Mesodermal cell (in vitro differentiated cells): ENCODE measurements at regions not wholly inside any gene's neighbourhood (a gene's known extent, or its start where the extent isn't known, plus 50 kb on each side); places are given as distances from the start of the nearest gene placed in this dataset.

Source experiments
- H3K27ac ChIP-seq: 2 replicates; pipeline ENCODE4 v1.7.0; 2013; ENCODE audit warnings: mild to moderate bottlenecking, low read depth, low read length, moderate library complexity; ENCODE audit not compliant: severe bottlenecking
- H3K36me3 ChIP-seq: 2 replicates; pipeline ENCODE4 v1.7.1; 2013; ENCODE audit warnings: mild to moderate bottlenecking, low read length, moderate library complexity; ENCODE audit not compliant: control insufficient read depth, insufficient read depth
- H3K4me1 ChIP-seq: one replicate; pipeline ENCODE4 v1.7.1; 2013; ENCODE audit warnings: mild to moderate bottlenecking, low read length; ENCODE audit not compliant: insufficient read depth, control insufficient read depth, poor library complexity, severe bottlenecking
- H3K4me3 ChIP-seq: 2 replicates; pipeline ENCODE4 v1.7.0; 2013; ENCODE audit warnings: low read length, control low read depth, mild to moderate bottlenecking; ENCODE audit not compliant: insufficient read depth, poor library complexity, severe bottlenecking; ENCODE audit errors: extremely low read depth
- H3K9me3 ChIP-seq: 2 replicates; pipeline ENCODE4 v1.7.1; 2013; ENCODE audit warnings: mild to moderate bottlenecking, low read length, moderate library complexity; ENCODE audit not compliant: control insufficient read depth
- whole genome bisulfite sequencing, 2 experiments: methylation state at CpG; one replicate each; pipeline ENCODE4 v1.1.5; 2013; ENCODE audit warnings: missing lambda C conversion rate in 2 of 2; ENCODE audit not compliant: insufficient coverage in 2 of 2; 5-methylcytosine and 5-hydroxymethylcytosine counted together

DNA sequence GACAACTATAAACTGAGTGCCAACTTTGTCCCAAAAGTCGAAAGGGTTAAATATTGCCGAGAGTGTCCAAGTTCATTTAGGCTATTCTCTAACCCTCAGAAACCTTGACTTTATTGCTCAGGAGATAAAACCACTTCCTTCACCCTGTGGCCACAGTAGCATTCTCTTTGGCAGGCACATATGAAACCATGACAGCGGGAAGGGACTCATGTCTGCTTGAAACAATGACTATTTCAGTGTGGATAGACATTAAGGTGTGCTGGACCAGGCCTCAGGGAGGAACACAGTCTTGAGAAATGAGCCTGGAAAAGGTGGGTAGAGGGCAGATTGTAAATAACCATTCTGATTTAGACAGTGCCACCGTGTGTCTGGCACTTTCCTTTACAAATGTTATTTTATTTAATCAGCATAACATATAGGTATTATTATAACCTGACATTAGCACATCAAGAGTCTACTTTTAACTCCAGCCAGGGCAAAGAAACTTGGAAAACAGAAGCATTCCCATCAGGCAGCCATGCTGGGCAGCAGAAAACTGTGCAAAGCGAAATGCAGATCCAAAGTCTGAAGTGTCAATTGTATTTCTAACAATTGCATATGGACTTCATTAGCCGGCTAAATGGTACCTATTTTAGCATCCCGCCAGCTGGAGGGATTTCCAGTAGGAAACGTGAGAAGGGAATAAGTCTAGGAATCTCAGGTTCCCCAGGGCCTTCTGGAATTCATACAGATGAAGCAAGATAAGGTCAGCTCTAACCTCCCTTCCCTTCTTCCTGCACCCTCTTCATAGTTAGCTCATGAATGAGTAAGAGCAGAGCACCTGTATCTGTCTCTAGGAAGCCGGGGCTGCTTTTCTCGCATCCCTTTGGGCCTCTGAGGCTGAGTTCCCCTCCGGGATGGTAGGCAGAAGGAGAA is 212.8 kb upstream of the ELAC2 start:
- WGBS, 2 experiments = 87 to 93% methylated on average over 6 to 8 of the region's 11 CpGs
- no peaks in the 10 kb centered on the region for H3K4me1 ChIP-seq
- H3K9me3 ChIP-seq = no peaks in the 10 kb centered on the region
- no peaks in the 10 kb centered on the region for H3K36me3 ChIP-seq
- H3K27ac ChIP-seq = no peak overlapping the region
- H3K4me3 ChIP-seq = no peak overlapping the region

DNA sequence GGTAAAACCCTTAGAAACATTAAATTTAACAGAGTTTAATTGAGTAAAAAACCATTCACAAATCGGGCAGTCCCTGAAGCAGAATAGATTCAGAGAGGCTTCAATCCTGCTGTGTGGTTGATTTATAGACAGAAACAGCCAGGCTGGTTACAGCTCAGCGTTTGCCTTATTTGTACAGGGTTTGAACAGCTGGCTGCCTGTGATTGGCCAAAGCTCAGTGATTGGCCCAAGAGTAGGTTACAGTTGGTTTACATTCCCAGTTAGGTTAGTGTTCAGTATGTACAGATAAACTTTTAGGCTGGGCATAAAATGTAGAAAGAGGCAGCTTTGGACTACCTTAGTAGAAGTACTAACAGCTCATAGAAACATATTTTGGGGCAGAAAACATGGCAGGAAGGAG is 210.4 kb upstream of the ELAC2 start:
- Histone ChIP-seq H3K27ac (no peak overlapping the region), H3K4me1 (no peaks in the 10 kb centered on the region), H3K4me3 (no peak overlapping the region), H3K36me3 (no peaks in the 10 kb centered on the region), H3K9me3 (no peaks in the 10 kb centered on the region)
- WGBS, 2 experiments = 86 to 89% methylated on average over 2 of the region's 2 CpGs

DNA sequence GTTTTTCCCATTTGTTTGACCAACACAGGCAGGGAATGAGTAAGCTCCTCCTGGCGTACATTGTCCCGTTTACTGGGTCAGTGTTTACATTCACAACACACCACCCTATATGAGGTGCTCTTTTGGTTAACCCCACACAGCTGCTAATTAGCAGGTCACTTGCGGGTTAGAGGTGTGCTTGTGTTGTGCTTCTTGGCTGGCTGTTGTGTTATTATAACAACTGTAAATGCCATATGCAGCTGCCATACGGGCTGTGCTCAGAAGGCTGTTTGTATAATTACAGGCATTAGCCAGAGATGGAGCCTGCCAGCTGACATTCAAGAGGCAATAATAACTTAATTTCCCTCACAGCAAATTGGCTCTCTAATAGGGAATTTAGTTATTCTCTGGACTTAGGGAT is 205.1 kb upstream of the ELAC2 start:
- Histone ChIP-seq H3K4me3 (no peak overlapping the region), H3K4me1 (no peaks in the 10 kb centered on the region), H3K9me3 (no peaks in the 10 kb centered on the region), H3K27ac (no peak overlapping the region), H3K36me3 (no peaks in the 10 kb centered on the region)
- WGBS, 2 experiments = no CpG with 5 or more reads among the region's 4 CpGs

DNA sequence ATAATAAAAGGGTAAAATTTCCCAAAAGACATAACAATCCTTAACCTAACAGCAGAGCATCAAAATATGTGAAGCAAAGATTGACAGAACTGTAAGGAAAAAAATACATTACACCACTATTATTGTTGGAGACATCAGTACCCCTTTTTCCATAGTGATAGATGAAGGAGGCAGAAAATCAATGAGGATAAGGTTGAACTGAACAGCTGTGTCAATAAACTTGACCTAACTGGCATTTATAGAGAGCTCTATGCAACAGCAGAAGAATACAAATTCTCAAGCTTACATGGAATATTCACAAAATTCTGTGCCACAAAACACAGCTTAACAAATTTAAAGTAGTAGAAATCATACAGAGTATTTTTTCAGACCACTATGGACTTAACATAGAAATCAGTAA is 195.0 kb upstream of the ELAC2 start:
- no peak overlapping the region for H3K4me3 ChIP-seq
- no peaks in the 10 kb centered on the region for H3K4me1 ChIP-seq
- no peaks in the 10 kb centered on the region for H3K36me3 ChIP-seq
- H3K27ac ChIP-seq = no peak overlapping the region
- no peaks in the 10 kb centered on the region for H3K9me3 ChIP-seq

DNA sequence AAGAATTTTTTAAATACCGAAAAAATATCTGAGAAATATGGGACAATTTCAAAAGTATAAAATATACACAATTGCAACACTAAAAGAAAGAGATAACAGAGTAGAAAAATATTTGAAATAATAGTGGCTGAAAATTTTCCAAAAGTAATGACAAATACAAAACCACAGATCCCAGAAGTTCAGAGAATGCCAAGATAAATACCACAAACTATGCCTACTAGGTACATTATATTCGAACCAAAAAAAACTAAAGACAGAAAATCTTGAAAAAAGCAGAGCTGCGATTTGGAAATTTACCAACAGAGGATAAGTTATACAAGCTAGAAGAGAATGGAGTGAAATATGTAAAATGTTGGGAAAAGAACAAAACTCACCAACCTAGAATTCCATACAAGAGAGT is 191.3 kb upstream of the ELAC2 start:
- Histone ChIP-seq H3K36me3 (no peaks in the 10 kb centered on the region), H3K4me3 (no peak overlapping the region), H3K4me1 (peaks cover 11% of the 10 kb centered on the region), H3K9me3 (no peaks in the 10 kb centered on the region), H3K27ac (no peak overlapping the region)
- WGBS, 2 experiments = no CpG with 5 or more reads among the region's 3 CpGs

DNA sequence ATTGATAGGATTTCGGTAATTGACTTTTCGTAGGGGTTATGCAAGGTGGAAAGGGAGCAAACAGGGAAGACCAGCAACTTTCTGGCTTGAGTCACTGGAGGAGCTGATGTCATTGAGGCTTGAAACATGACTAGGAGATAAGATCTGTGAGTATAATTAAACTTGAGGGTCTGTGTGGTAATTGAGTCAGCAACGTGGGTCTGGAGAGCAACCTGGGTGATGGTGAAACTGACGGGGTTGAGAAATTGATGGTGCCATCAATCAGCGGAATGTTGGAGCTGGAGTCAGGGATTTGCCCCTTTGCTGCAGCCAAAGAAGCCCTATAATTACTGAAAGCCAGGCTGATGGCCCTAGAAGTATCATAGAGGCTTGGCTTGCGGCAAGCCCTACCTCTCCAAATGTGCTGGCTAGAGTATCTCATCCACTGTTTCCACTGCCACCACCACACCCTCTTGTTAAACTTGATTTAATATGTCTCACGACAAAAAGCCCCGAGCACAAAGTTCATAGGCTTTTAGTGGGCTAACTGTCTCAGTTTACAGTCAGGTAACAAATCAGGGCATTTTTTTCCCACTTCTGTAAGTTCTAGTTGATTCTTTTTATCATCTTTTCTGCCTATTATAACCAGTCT is 186.9 kb upstream of the ELAC2 start:
- peak overlapping the region; percentile 34 for H3K27ac ChIP-seq
- 79 to 82% methylated on average over 6 of the region's 8 CpGs for WGBS, 2 experiments

DNA sequence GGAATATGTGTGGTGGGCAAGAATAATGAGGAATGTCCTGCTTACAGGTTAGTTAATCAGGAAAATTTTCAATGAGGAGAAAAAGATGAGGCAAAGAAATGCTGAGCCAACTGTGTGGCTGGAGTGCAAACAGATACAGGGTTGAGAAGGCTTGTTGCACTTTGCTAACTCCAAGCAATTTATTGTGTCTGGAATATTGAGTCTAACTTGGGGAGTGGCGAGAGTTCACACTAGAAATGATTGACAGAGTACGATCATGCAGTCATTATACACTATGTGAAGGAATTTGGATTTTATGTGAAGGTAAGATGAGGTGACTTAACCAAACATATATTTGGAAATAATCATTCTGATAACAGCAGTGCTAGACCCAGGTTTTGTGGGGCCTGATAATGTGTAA is 185.0 kb upstream of the ELAC2 start:
- 100% methylated on average over 1 of the region's 2 CpGs; no CpG with 5 or more reads in 1 of the 2 experiments for WGBS, 2 experiments
- Histone ChIP-seq H3K27ac (no peak overlapping the region), H3K36me3 (no peaks in the 10 kb centered on the region), H3K9me3 (no peaks in the 10 kb centered on the region), H3K4me1 (peaks cover 18% of the 10 kb centered on the region), H3K4me3 (no peak overlapping the region)

More for the DNA sequence above, 186.9 kb upstream of the ELAC2 start:
- H3K9me3 ChIP-seq = no peaks in the 10 kb centered on the region
- no peak overlapping the region for H3K4me3 ChIP-seq
- peaks cover 13% of the 10 kb centered on the region for H3K4me1 ChIP-seq
- H3K36me3 ChIP-seq = no peaks in the 10 kb centered on the region

DNA sequence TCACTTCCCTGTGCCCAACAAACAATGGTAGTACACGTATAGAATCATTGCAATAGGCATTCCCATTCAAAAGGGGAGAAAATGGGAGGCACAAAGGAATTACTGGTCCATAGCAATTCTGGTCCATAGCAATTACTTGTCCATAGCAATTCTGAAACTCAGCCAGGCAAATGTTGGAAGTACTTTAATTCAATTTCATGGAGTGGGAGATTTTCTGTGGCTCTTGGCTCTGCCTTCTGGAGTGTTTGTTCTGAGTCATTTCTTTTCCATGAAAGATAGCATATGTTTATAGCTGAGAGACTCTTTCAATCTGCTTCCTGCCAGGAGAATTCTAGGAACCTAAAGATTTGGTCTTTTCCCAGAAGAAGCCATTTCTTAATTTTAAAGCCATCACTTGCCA is 182.8 kb upstream of the ELAC2 start:
- 100% methylated on average over 1 of the region's 1 CpG; no CpG with 5 or more reads in 1 of the 2 experiments for WGBS, 2 experiments
- Histone ChIP-seq H3K27ac (no peak overlapping the region), H3K36me3 (no peaks in the 10 kb centered on the region), H3K4me1 (peaks cover 14% of the 10 kb centered on the region), H3K4me3 (no peak overlapping the region), H3K9me3 (no peaks in the 10 kb centered on the region)

DNA sequence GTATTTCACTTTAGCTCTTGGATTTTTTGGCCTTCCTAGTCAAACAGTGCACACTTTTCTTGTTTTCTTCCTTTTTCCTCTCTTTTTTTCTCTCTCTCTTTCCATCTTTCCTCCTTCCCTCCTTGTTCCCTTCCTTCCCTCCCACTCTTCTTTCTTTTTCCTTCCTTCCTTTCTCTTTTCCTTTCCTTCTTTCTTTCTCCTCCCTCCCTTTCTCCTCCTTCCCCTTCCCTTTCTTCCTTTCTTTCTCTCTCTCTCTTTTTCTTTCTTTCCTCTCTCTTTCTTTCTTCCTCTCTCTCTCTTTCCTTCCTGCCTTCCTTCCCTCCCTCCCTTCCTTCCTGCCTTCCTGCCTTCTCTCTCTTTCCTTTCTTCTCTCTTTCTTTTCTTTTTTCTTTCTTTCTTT is 181.6 kb upstream of the ELAC2 start:
- H3K27ac ChIP-seq = no peak overlapping the region
- peaks cover 10% of the 10 kb centered on the region for H3K4me1 ChIP-seq
- H3K4me3 ChIP-seq = no peak overlapping the region
- no peaks in the 10 kb centered on the region for H3K36me3 ChIP-seq
- no peaks in the 10 kb centered on the region for H3K9me3 ChIP-seq

DNA sequence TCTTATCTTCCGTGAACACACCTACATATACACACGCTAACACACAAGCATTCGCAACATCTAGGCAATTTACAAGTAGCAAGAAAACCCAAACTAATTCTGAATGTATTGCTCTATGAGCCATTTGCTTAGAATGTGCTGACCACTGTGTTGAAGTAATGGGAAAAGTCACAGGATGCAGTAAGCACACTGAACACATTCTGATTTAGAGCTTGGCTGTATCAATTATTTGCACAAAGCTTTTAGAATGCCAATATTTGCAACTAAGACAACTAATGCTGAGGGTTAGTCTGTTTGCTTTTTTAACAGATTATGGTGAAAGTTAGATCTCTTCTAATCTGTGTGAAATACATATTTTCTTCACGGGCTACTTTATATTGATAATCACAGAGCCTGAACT is 179.8 kb upstream of the ELAC2 start:
- Histone ChIP-seq H3K27ac (no peak overlapping the region), H3K4me3 (no peak overlapping the region), H3K9me3 (no peaks in the 10 kb centered on the region), H3K4me1 (peaks cover 5% of the 10 kb centered on the region), H3K36me3 (no peaks in the 10 kb centered on the region)
- WGBS, 2 experiments = 96 to 100% methylated on average over 1 to 3 of the region's 4 CpGs

DNA sequence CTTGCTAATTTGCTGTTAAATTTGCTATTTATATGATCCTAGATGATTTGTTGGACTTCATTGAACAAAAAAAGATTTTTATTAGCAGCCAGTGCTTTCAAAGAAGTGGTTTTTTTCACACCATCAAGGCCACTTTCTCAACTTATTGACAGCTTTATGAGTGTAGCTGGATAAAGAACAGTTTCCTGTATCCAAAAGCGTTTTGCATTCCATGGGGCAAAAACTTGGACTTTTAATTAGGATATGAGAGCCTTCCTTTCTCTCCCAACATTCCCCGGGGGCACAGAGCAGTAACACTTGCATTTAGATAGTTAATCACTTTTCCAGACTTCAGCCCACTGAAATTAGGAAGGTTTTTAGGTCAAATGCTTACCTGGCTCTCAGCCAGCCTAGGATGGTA is 177.1 kb upstream of the ELAC2 start:
- no CpG with 5 or more reads among the region's 2 CpGs for WGBS, 2 experiments
- no peak overlapping the region for H3K4me3 ChIP-seq
- H3K4me1 ChIP-seq = peaks cover 5% of the 10 kb centered on the region
- H3K36me3 ChIP-seq = no peaks in the 10 kb centered on the region
- no peaks in the 10 kb centered on the region for H3K9me3 ChIP-seq
- H3K27ac ChIP-seq = no peak overlapping the region
